Neural progenitor cell (in vitro differentiated cells): ENCODE measurements at regions not wholly inside any gene's neighbourhood (a gene's known extent, or its start where the extent isn't known, plus 50 kb on each side); places are given as distances from the start of the nearest gene placed in this dataset.

Experiments used
- CTCF ChIP-seq: fragments of 200-600 bp; sonication (generic); IDR thresholded peaks from 2 replicates; pipeline ENCODE4 v1.5.1; 2017; ENCODE audit warnings: antibody characterized with exemption, mild to moderate bottlenecking
- EZH2 ChIP-seq: fragments of 200-600 bp; sonication (generic); IDR thresholded peaks from 2 replicates; pipeline ENCODE4 v1.6.1; 2017; ENCODE audit warnings: antibody characterized with exemption, mild to moderate bottlenecking, moderate library complexity

- TF ChIP-seq CTCF (no peak), EZH2 (no peak)
Measured at GRCh38 chr2:167361426-167361825, 473.1 kb downstream of the XIRP2 start.
